HEK293 (cell line): ENCODE measurements at regions not wholly inside any gene's neighbourhood (a gene's known extent, or its start where the extent isn't known, plus 50 kb on each side); places are given as distances from the start of the nearest gene placed in this dataset.
A peak's percentile ranks its signal among the peaks of the same experiment; 100 is the strongest.

Experiments
- CTCF ChIA-PET: fragments of 350-600 bp; formaldehyde crosslinking; extraction: SDS; loops from one replicate; lab custom pipeline; 2021; ENCODE audit warnings: antibody characterized with exemption; lab: Yijun Ruan, JAX
- POLR2A ChIA-PET: fragments of 300-600 bp; formaldehyde crosslinking; extraction: SDS; loops from one replicate; lab custom pipeline; 2020; ENCODE audit warnings: antibody characterized with exemption, inconsistent platforms; lab: Yijun Ruan, JAX
- H3K27ac ChIP-seq: fragments of 200-500 bp; sonication (Bioruptor generic); 2 replicates; pipeline ENCODE4 v1.5.1; 2014; ENCODE audit warnings: low read depth, low read length, control low read depth, inconsistent platforms; ENCODE audit errors: extremely low read depth
- H3K36me3 ChIP-seq, 2 experiments: fragments of 200-500 bp in 1 of 2; sonication (Bioruptor generic) in 1 of 2; 1 replicate in 1 of 2; 2 replicates in 1 of 2; pipeline ENCODE4 v1.5.1; 2014 to 2017; ENCODE audit warnings: inconsistent platforms in 2 of 2, low read length in 2 of 2; ENCODE audit not compliant: control insufficient read depth in 2 of 2, insufficient read depth in 1 of 2
- H3K4me1 ChIP-seq: fragments of 200-500 bp; sonication (Bioruptor generic); 2 replicates; pipeline ENCODE4 v1.5.1; 2014; ENCODE audit warnings: mild to moderate bottlenecking, low read length, inconsistent platforms; ENCODE audit not compliant: control insufficient read depth, insufficient read depth
- H3K4me3 ChIP-seq: 2 replicates; pipeline ENCODE4 v1.5.1; 2011; ENCODE audit warnings: low read depth, mild to moderate bottlenecking, control low read depth, low read length, moderate library complexity
- H3K9me3 ChIP-seq: fragments of 200-500 bp; sonication (Bioruptor generic); 2 replicates; pipeline ENCODE4 v1.5.1; 2014; ENCODE audit warnings: low read depth, low read length, inconsistent platforms; ENCODE audit not compliant: control insufficient read depth, insufficient read depth
- ATF2 ChIP-seq: fragments of 450-650 bp; formaldehyde crosslinking; IDR thresholded peaks from 2 replicates; pipeline ENCODE4 v1.5.1; 2016; ENCODE audit warnings: missing biosample characterization, missing genetic modification characterization, low read depth
- CTCF ChIP-seq: fragments of 450-650 bp; formaldehyde crosslinking; IDR thresholded peaks from 2 replicates; pipeline ENCODE4 v1.5.1; 2016; ENCODE audit warnings: missing biosample characterization, missing genetic modification characterization
- GLI2 ChIP-seq: fragments of 450-650 bp; formaldehyde crosslinking; IDR thresholded peaks from 2 replicates; pipeline ENCODE4; 2017; ENCODE audit warnings: missing biosample characterization, missing genetic modification characterization, low read depth, borderline replicate concordance
- KLF10 ChIP-seq: fragments of 450-650 bp; IDR thresholded peaks from 2 replicates; pipeline ENCODE4 v1.5.1; 2018; ENCODE audit warnings: missing biosample characterization, mild to moderate bottlenecking, missing genetic modification characterization
- MZF1 ChIP-seq: fragments of 450-650 bp; formaldehyde crosslinking; IDR thresholded peaks from 2 replicates; pipeline ENCODE4 v1.5.1; 2017; ENCODE audit warnings: missing biosample characterization, missing genetic modification characterization, borderline replicate concordance
- REST ChIP-seq: fragments of 450-650 bp; formaldehyde crosslinking; IDR thresholded peaks from 2 replicates; pipeline ENCODE4 v1.5.1; 2016; ENCODE audit warnings: missing biosample characterization, missing genetic modification characterization
- ZFP69B ChIP-seq: fragments of 450-650 bp; formaldehyde crosslinking; IDR thresholded peaks from 2 replicates; pipeline ENCODE4 v1.5.1; 2016; ENCODE audit warnings: missing biosample characterization, missing genetic modification characterization
- ZNF146 ChIP-seq: fragments of 450-650 bp; formaldehyde crosslinking; IDR thresholded peaks from 2 replicates; pipeline ENCODE4 v1.5.1; 2016; ENCODE audit warnings: missing biosample characterization, missing genetic modification characterization
- ZNF18 ChIP-seq: fragments of 450-650 bp; formaldehyde crosslinking; IDR thresholded peaks from 2 replicates; pipeline ENCODE4 v1.5.1; 2016; ENCODE audit warnings: missing biosample characterization, missing genetic modification characterization
- ZNF184 ChIP-seq: fragments of 450-650 bp; IDR thresholded peaks from 2 replicates; pipeline ENCODE4 v1.5.1; 2018; ENCODE audit warnings: missing biosample characterization, mild to moderate bottlenecking, missing genetic modification characterization
- ZNF274 ChIP-seq, 2 experiments: fragments of 200-500 bp in 1 of 2; fragments of 450-650 bp in 1 of 2; sonication (Bioruptor generic) in 1 of 2; formaldehyde crosslinking in 1 of 2; IDR thresholded peaks; 2 replicates each; pipeline versions ENCODE4 v1.5.1 to v1.6.1; 2014 to 2016; ENCODE audit warnings: borderline replicate concordance in 1 of 2, inconsistent platforms in 1 of 2, low read length in 1 of 2, missing biosample characterization in 1 of 2, missing genetic modification characterization in 1 of 2
- ZNF311 ChIP-seq: fragments of 450-650 bp; formaldehyde crosslinking; IDR thresholded peaks from 2 replicates; pipeline ENCODE4 v1.5.1; 2017; ENCODE audit warnings: missing biosample characterization, missing genetic modification characterization, borderline replicate concordance
- ZNF548 ChIP-seq: fragments of 450-650 bp; formaldehyde crosslinking; IDR thresholded peaks from 2 replicates; pipeline ENCODE4 v1.5.1; 2016; ENCODE audit warnings: missing biosample characterization, missing genetic modification characterization
- ZNF549 ChIP-seq: fragments of 450-650 bp; IDR thresholded peaks from 2 replicates; pipeline ENCODE4 v1.5.1; 2018; ENCODE audit warnings: missing biosample characterization, missing genetic modification characterization, mild to moderate bottlenecking, inconsistent platforms, moderate library complexity
- ZNF580 ChIP-seq: fragments of 450-650 bp; formaldehyde crosslinking; IDR thresholded peaks from 2 replicates; pipeline ENCODE4 v1.5.1; 2016; ENCODE audit warnings: missing biosample characterization, missing genetic modification characterization
- ZNF645 ChIP-seq: fragments of 450-650 bp; formaldehyde crosslinking; IDR thresholded peaks from 2 replicates; pipeline ENCODE4; 2016; ENCODE audit warnings: missing biosample characterization, missing genetic modification characterization
- ZNF654 ChIP-seq: fragments of 450-650 bp; formaldehyde crosslinking; IDR thresholded peaks from 2 replicates; pipeline ENCODE4 v1.5.1; 2016; ENCODE audit warnings: low read depth, missing biosample characterization, missing genetic modification characterization
- ZNF670 ChIP-seq: fragments of 450-650 bp; formaldehyde crosslinking; IDR thresholded peaks from 2 replicates; pipeline ENCODE4 v1.5.1; 2016; ENCODE audit warnings: missing biosample characterization, missing genetic modification characterization, low read depth
- ZSCAN5A ChIP-seq: fragments of 450-650 bp; formaldehyde crosslinking; IDR thresholded peaks from 2 replicates; pipeline ENCODE4 v1.5.1; 2016; ENCODE audit warnings: missing biosample characterization, missing genetic modification characterization
- ZXDB ChIP-seq: fragments of 450-650 bp; formaldehyde crosslinking; IDR thresholded peaks from 2 replicates; pipeline ENCODE4 v1.5.1; 2016; ENCODE audit warnings: missing biosample characterization, missing genetic modification characterization

- POLR2A ChIA-PET = no interaction called here
- no peaks in the 10 kb centered on the region for H3K36me3 ChIP-seq
- H3K27ac ChIP-seq = no peak overlapping the region
- H3K4me1 ChIP-seq = no peaks in the 10 kb centered on the region
- H3K9me3 ChIP-seq = no peaks in the 10 kb centered on the region
- no peak for TF ChIP-seq ZNF146 (tag by site-specific recombination)
- TF ChIP-seq ZNF654 = peak; percentile 70
- TF ChIP-seq ZNF549 (tag by site-specific recombination) = no peak
- CTCF ChIA-PET = interaction anchor here (0.5 to 1.9 kb wide), 25 partner anchors 10 to 1924 kb away, joined by 3 to 11 read pairs (median 3); no protein-coding TSS in a partner anchor
- no peak overlapping the region for H3K4me3 ChIP-seq
Measured at GRCh38 chr6:95203153-95203754, 374.1 kb upstream of the MANEA start.

- Histone ChIP-seq H3K27ac (no peak overlapping the region), H3K4me1 (no peaks in the 10 kb centered on the region), H3K4me3 (no peak overlapping the region), H3K9me3 (no peaks in the 10 kb centered on the region), H3K36me3 (no peaks in the 10 kb centered on the region)
- TF ChIP-seq ZNF311 (tag by site-specific recombination) (no peak), MZF1 (tag by site-specific recombination) (no peak), ZNF548 (tag by site-specific recombination) (no peak), ZXDB (tag by site-specific recombination) (no peak), ZFP69B (tag by site-specific recombination) (no peak), ZNF184 (tag by site-specific recombination) (no peak), ZSCAN5A (tag by site-specific recombination) (no peak), ZNF645 (no peak), ZNF670 (tag by site-specific recombination) (no peak), ZNF580 (tag by site-specific recombination) (no peak), ATF2 (no peak), REST (tag by site-specific recombination) (no peak), ZNF274 (IDR thresholded peaks at IDR 0.05; ENCODE audit: low read length) (no peak), ZNF274 (tag by site-specific recombination; IDR thresholded peaks at IDR 0.05; ENCODE audit: borderline replicate concordance) (no peak), KLF10 (no peak), ZNF654 (no peak), ZNF18 (tag by site-specific recombination) (no peak), CTCF (tag by site-specific recombination) (no peak), GLI2 (no peak)
- ChIA-PET POLR2A (no interaction called here), CTCF (interaction anchor here (0.7 to 0.9 kb wide), 3 partner anchors 16 to 1705 kb away, joined by 3 read pairs; no protein-coding TSS in a partner anchor)
Measured at GRCh38 chr6:95204178-95204577, 373.2 kb upstream of the MANEA start.
